K562 (cell line): ENCODE measurements at regions not wholly inside any gene's neighbourhood (a gene's known extent, or its start where the extent isn't known, plus 50 kb on each side); places are given as distances from the start of the nearest gene placed in this dataset.

Experiments
- ATAC-seq: fragments of 200-7000 bp; cut with Tn5 transposase; 3 replicates; pipeline ENCODE4 v1.9.1; 2020; ENCODE audit warnings: moderate library complexity
- BruUV-seq: library from RNA; stranded (reverse); fragments of 400-500 nt; replicated peaks from 2 replicates; lab custom pipeline; 2021; lab: Mats Ljungman, UMichigan
- CTCF ChIA-PET: fragments of 300-600 bp; formaldehyde crosslinking; extraction: SDS; loops from one replicate; lab custom pipeline; 2021; ENCODE audit warnings: low intra/inter-chr PET ratio; lab: Yijun Ruan, JAX
- POLR2A ChIA-PET: fragments of 300-600, 350-650 bp; sonication (Branson Sonifier 250); formaldehyde crosslinking; extraction: SDS; loops from one replicate; lab custom pipeline; 2021; ENCODE audit warnings: antibody characterized with exemption, inconsistent platforms; lab: Yijun Ruan, JAX
- DNase-seq, 4 experiments: peaks; one replicate each; pipeline versions ENCODE4 v3.0.0 to v3.0.0-alpha.2; 2011 to 2018; ENCODE audit warnings: low spot score in 3 of 4, mixed read lengths in 3 of 4; ENCODE audit errors: extremely low read depth in 1 of 4
- FAIRE-seq: peaks from 2 replicates; lab custom pipeline; 2011; peaks lifted over from hg19 to GRCh38; lab: Jason Lieb, UNC
- H2AFZ ChIP-seq: 2 replicates; pipeline ENCODE4 v1.6.0; 2011; ENCODE audit warnings: low read depth, low read length, control low read depth, inconsistent platforms
- H3K27ac ChIP-seq: fragments of 200-600 bp; 3 replicates; pipeline ENCODE4 v1.8.0; 2011; ENCODE audit warnings: low read depth, mild to moderate bottlenecking, control low read depth, inconsistent platforms, low read length, moderate library complexity, mixed read lengths; ENCODE audit errors: extremely low read depth
- H3K27me3 ChIP-seq, 2 experiments: fragments of 300-600 bp in 1 of 2; 2 replicates in 1 of 2; 3 replicates in 1 of 2; pipeline versions ENCODE4 v1.6.0 to v1.8.0; 2011; ENCODE audit warnings: inconsistent platforms in 2 of 2, low read length in 2 of 2, mild to moderate bottlenecking in 1 of 2, mixed read lengths in 1 of 2, moderate library complexity in 1 of 2; ENCODE audit not compliant: control insufficient read depth in 2 of 2, insufficient read depth in 2 of 2
- H3K36me3 ChIP-seq: fragments of 300-600 bp; 3 replicates; pipeline ENCODE4 v1.8.0; 2011; ENCODE audit warnings: mild to moderate bottlenecking, low read length, inconsistent platforms; ENCODE audit not compliant: control insufficient read depth, insufficient read depth
- H3K4me1 ChIP-seq, 2 experiments: fragments of 200-600 bp in 1 of 2; replicated peaks in 1 of 2; 2 replicates in 1 of 2; 3 replicates in 1 of 2; pipeline versions ENCODE4 v1.5.1 to v1.8.0; 2011; ENCODE audit warnings: inconsistent platforms in 2 of 2, low read length in 2 of 2, mild to moderate bottlenecking in 1 of 2, mixed read lengths in 1 of 2, moderate library complexity in 1 of 2; ENCODE audit not compliant: control insufficient read depth in 2 of 2, insufficient read depth in 2 of 2
- H3K4me2 ChIP-seq: 2 replicates; pipeline ENCODE4 v1.6.1; 2011; ENCODE audit warnings: low read length, control low read depth, inconsistent platforms, mixed read lengths; ENCODE audit not compliant: insufficient read depth
- H3K4me3 ChIP-seq: fragments of 200-600 bp; sonication (generic), shearing (Covaris generic); 2 replicates; pipeline ENCODE4 v1.5.1; 2016; ENCODE audit warnings: control low read depth, inconsistent platforms
- H3K79me2 ChIP-seq: fragments of 200-600 bp; 3 replicates; pipeline ENCODE4 v1.8.0; 2011; ENCODE audit warnings: low read length, inconsistent platforms; ENCODE audit not compliant: control insufficient read depth, insufficient read depth
- H3K9ac ChIP-seq, 2 experiments: 2 replicates each; pipeline versions ENCODE4 v1.6.0 to v1.6.1; 2011; ENCODE audit warnings: low read depth in 2 of 2, low read length in 2 of 2, control low read depth in 1 of 2, inconsistent platforms in 1 of 2, mild to moderate bottlenecking in 1 of 2, mixed read lengths in 1 of 2; ENCODE audit not compliant: insufficient read depth in 1 of 2
- H3K9me1 ChIP-seq: one replicate; pipeline ENCODE4 v1.6.0; 2011; ENCODE audit warnings: inconsistent platforms, mild to moderate bottlenecking, low read length, moderate library complexity; ENCODE audit not compliant: control insufficient read depth, insufficient read depth
- H3K9me3 ChIP-seq: replicated peaks from 2 replicates; pipeline ENCODE4 v1.5.1; 2011; ENCODE audit warnings: low read depth, low read length, inconsistent platforms; ENCODE audit not compliant: control insufficient read depth, insufficient read depth
- H4K20me1 ChIP-seq: replicated peaks from 2 replicates; pipeline ENCODE4 v1.6.1; 2011; ENCODE audit warnings: low read length, inconsistent platforms, mixed read lengths; ENCODE audit not compliant: control insufficient read depth, insufficient read depth
- ARID2 ChIP-seq: fragments of 450-650 bp; IDR thresholded peaks from 2 replicates; pipeline ENCODE4 v1.6.1; 2017; ENCODE audit warnings: antibody characterized with exemption, mild to moderate bottlenecking
- CHD2 ChIP-seq: IDR thresholded peaks from 2 replicates; pipeline ENCODE4 v1.6.1; 2011; ENCODE audit warnings: low read depth, low read length
- EGR1 ChIP-seq: fragments of 450-650 bp; conservative IDR thresholded peaks from 2 replicates; pipeline ENCODE4 v1.6.1; 2017; ENCODE audit warnings: mild to moderate bottlenecking
- KDM4B ChIP-seq, 2 experiments: fragments of 450-650 bp in 1 of 2; sonication (generic) in 1 of 2; IDR thresholded peaks; 2 replicates each; pipeline ENCODE4 v1.6.1; 2016 to 2017; ENCODE audit warnings: borderline replicate concordance in 2 of 2, antibody characterized with exemption in 1 of 2, low read depth in 1 of 2, mild to moderate bottlenecking in 1 of 2
- KDM5B ChIP-seq: fragments of 200-600 bp; sonication (generic); IDR thresholded peaks from 2 replicates; pipeline ENCODE4 v1.6.1; 2012; ENCODE audit warnings: low read depth, mild to moderate bottlenecking, moderate library complexity, low read length, control low read depth, inconsistent platforms; ENCODE audit not compliant: insufficient replicate concordance
- MYBL2 ChIP-seq, 2 experiments: fragments of 450-650 bp in 1 of 2; sonication (generic) in 1 of 2; formaldehyde crosslinking in 1 of 2; IDR thresholded peaks; 2 replicates each; pipeline versions ENCODE4 v1.6.1 to v1.8.1; 2017 to 2022; ENCODE audit warnings: borderline replicate concordance in 1 of 2, inconsistent platforms in 1 of 2, low read depth in 1 of 2, mild to moderate bottlenecking in 1 of 2, missing genetic modification reagents in 1 of 2, moderate library complexity in 1 of 2
- POLR2AphosphoS5 ChIP-seq: IDR thresholded peaks from 2 replicates; pipeline ENCODE4 v1.6.1; 2011; ENCODE audit warnings: mild to moderate bottlenecking, low read depth, low read length, moderate library complexity; ENCODE audit not compliant: control insufficient read depth, insufficient read depth
- ZFP1 ChIP-seq: fragments of 450-650 bp; formaldehyde crosslinking; IDR thresholded peaks from 2 replicates; pipeline ENCODE4 v1.4.0; 2020; ENCODE audit warnings: mild to moderate bottlenecking, mixed read lengths
- ZNF699 ChIP-seq: fragments of 250-450 bp; sonication (Bioruptor Pico); IDR thresholded peaks from 2 replicates; pipeline ENCODE4 v1.8.0; 2021; ENCODE audit warnings: mild to moderate bottlenecking, moderate library complexity; ENCODE audit not compliant: insufficient replicate concordance
- ZNF766 ChIP-seq: fragments of 200-800 bp; sonication (Bioruptor generic); conservative IDR thresholded peaks from 2 replicates; pipeline ENCODE4 v1.6.1; 2016; ENCODE audit warnings: missing genetic modification characterization, missing compliant biosample characterization
- WGBS: fragments of 100-300 bp; shearing (Covaris generic); methylation state at CpG from one replicate; pipeline ENCODE4 v1.1.6; 2016; ENCODE audit warnings: low coverage, mixed read lengths; ENCODE audit not compliant: insufficient coverage; ENCODE audit errors: missing lambda C conversion rate; 5-methylcytosine and 5-hydroxymethylcytosine counted together
- in situ Hi-C: fragments of 300-500 bp; cut with MboI; formaldehyde crosslinking; loops from 4 replicates; pipeline ENCODE4 v1.15.0; 2018; ENCODE audit warnings: inconsistent platforms, mixed read lengths
- intact Hi-C: fragments of 100-400 bp; cut with micrococcal nuclease; formaldehyde crosslinking; loops from 2 replicates; pipeline ENCODE4 v1.14.2; 2022
- TF ChIP-seq, protein P1 (sequence below): sonication (generic); formaldehyde crosslinking; IDR thresholded peaks from 2 replicates; pipeline ENCODE4 v1.5.0; 2020; ENCODE audit warnings: missing genetic modification reagents

DNA sequence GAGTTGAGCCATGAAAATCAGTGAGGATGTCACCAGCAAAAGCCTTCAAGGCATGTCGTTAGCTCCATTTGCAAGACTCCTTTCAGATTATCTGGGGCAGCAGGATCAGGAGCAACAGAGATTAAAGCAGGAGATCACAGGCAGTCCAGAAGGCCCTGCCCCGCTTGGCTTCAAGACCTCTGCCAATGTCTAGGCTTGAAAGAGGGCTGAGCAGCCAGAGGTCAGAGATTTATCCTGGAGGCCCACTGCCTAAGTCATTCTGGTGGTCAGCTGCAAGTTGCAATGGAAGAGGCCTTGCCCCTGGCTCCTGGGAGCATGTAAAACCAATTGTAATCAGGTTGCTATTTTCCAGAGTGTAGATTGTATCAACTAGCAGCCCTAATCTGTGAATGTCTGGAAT lies 416.5 kb downstream of the BCL11A start:
- no peaks in the 10 kb centered on the region for H3K4me1 ChIP-seq
- TF ChIP-seq ZFP1 (CRISPR knock-in tag) (no peak), POLR2AphosphoS5 (no peak), KDM5B (no peak), EGR1 (no peak), ZNF699 (no peak), ZNF766 (CRISPR knock-in tag) (no peak), MYBL2 (IDR thresholded peaks at IDR 0.05; ENCODE audit: low read depth) (no peak), MYBL2 (CRISPR knock-in tag; IDR thresholded peaks at IDR 0.05; ENCODE audit: borderline replicate concordance) (no peak), KDM4B (IDR thresholded peaks at IDR 0.05; ENCODE audit: borderline replicate concordance in 2 of 2, low read depth in 1 of 2) (no peak), ARID2 (no peak), CHD2 (no peak)
- TF ChIP-seq, protein P1, sequence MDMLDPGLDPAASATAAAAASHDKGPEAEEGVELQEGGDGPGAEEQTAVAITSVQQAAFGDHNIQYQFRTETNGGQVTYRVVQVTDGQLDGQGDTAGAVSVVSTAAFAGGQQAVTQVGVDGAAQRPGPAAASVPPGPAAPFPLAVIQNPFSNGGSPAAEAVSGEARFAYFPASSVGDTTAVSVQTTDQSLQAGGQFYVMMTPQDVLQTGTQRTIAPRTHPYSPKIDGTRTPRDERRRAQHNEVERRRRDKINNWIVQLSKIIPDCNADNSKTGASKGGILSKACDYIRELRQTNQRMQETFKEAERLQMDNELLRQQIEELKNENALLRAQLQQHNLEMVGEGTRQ (CRISPR knock-in tag) = no peak
- in situ Hi-C loops (no loop called here), intact Hi-C loops (no loop called here)
- no peak overlapping the region for H3K4me2 ChIP-seq
- H3K9me3 ChIP-seq = no peaks in the 10 kb centered on the region
- H2AFZ ChIP-seq = no peak overlapping the region
- H3K27ac ChIP-seq = no peak overlapping the region
- H3K36me3 ChIP-seq = no peaks in the 10 kb centered on the region
- no peak overlapping the region for H3K9ac ChIP-seq
- BruUV-seq = no TSS peak
- 0% methylated on average over 2 of the region's 2 CpGs for WGBS
- POLR2A ChIA-PET = no interaction called here
- H3K79me2 ChIP-seq = no peaks in the 10 kb centered on the region
- FAIRE-seq (no peak), DNase-seq (no peak), ATAC-seq (no peak)
- no peaks in the 10 kb centered on the region for H4K20me1 ChIP-seq
- CTCF ChIA-PET = no interaction called here
- no peaks in the 10 kb centered on the region for H3K27me3 ChIP-seq
- H3K4me3 ChIP-seq = no peak overlapping the region
- H3K9me1 ChIP-seq = no peaks in the 10 kb centered on the region
